ENCODE measurements at regions not wholly inside any gene's neighbourhood (a gene's known extent, or its start where the extent isn't known, plus 50 kb on each side); places are given as distances from the start of the nearest gene placed in this dataset.

- Histone ChIP-seq H3K27ac (ENCODE audit: low read depth, low read length, poor library complexity, severe bottlenecking) (no peak overlapping the region), H3K36me3 (ENCODE audit: insufficient read depth, low read length, poor library complexity, severe bottlenecking) (no peaks in the 10 kb centered on the region), H3K9me3 (ENCODE audit: low read depth, low read length, poor library complexity, severe bottlenecking) (no peaks in the 10 kb centered on the region), H3K27me3 (replicated peaks; ENCODE audit: insufficient read depth, low read depth, low read length, poor library complexity) (peaks cover 17% of the 10 kb centered on the region), H3K4me3 (ENCODE audit: low read depth, low read length, poor library complexity, severe bottlenecking) (no peak overlapping the region), H3K4me1 (ENCODE audit: insufficient read depth, low read length, poor library complexity, severe bottlenecking) (no peaks in the 10 kb centered on the region)
- POLR2A ChIA-PET (ENCODE audit: low non-redundant PET): no interaction called here
- TF ChIP-seq EZH2 (IDR thresholded peaks at IDR 0.05; ENCODE audit: borderline replicate concordance, low read depth, low read length, poor library complexity, severe bottlenecking) (no peak), CTCF (conservative IDR thresholded peaks at IDR 0.05; ENCODE audit: low read depth, low read length) (no peak)
- no TSS peak for BruUV-seq (replicated peaks)
- intact Hi-C loops (cut with micrococcal nuclease; ENCODE audit: unreplicated experiment): no loop called here
- DNase-seq (ENCODE audit: low spot score): peak; percentile 2
- CTCF ChIA-PET: no interaction called here
Observed at GRCh38 chr1:60427194-60427593, 353.6 kb upstream of the C1orf87 start.

- ChIA-PET POLR2A (ENCODE audit: low non-redundant PET) (no interaction called here), CTCF (interaction anchor here (1.0 kb wide), 1 partner anchor 144 kb away, joined by 3 read pairs; no protein-coding TSS in a partner anchor)
- Histone ChIP-seq H3K36me3 (ENCODE audit: insufficient read depth, low read length, poor library complexity, severe bottlenecking) (no peaks in the 10 kb centered on the region), H3K27me3 (replicated peaks; ENCODE audit: insufficient read depth, low read depth, low read length, poor library complexity) (peaks cover 10% of the 10 kb centered on the region), H3K4me1 (ENCODE audit: insufficient read depth, low read length, poor library complexity, severe bottlenecking) (no peaks in the 10 kb centered on the region), H3K27ac (ENCODE audit: low read depth, low read length, poor library complexity, severe bottlenecking) (no peak overlapping the region), H3K9me3 (ENCODE audit: low read depth, low read length, poor library complexity, severe bottlenecking) (no peaks in the 10 kb centered on the region), H3K4me3 (ENCODE audit: low read depth, low read length, poor library complexity, severe bottlenecking) (no peak overlapping the region)
- no TSS peak for BruUV-seq (replicated peaks)
- TF ChIP-seq CTCF (conservative IDR thresholded peaks at IDR 0.05; ENCODE audit: low read depth, low read length) (peak; percentile 60), EZH2 (IDR thresholded peaks at IDR 0.05; ENCODE audit: borderline replicate concordance, low read depth, low read length, poor library complexity, severe bottlenecking) (no peak)
- peak; percentile 37 for DNase-seq (ENCODE audit: low spot score)
- intact Hi-C loops (cut with micrococcal nuclease; ENCODE audit: unreplicated experiment): no loop called here
Observed at GRCh38 chr1:60425528-60425927, 352.0 kb upstream of the C1orf87 start.

GRCh38 chr1:60423146-60423780 is 349.7 kb upstream of the C1orf87 start:
- Histone ChIP-seq H3K27me3 (replicated peaks; ENCODE audit: insufficient read depth, low read depth, low read length, poor library complexity) (peaks cover 11% of the 10 kb centered on the region), H3K27ac (ENCODE audit: low read depth, low read length, poor library complexity, severe bottlenecking) (no peak overlapping the region), H3K9me3 (ENCODE audit: low read depth, low read length, poor library complexity, severe bottlenecking) (no peaks in the 10 kb centered on the region), H3K36me3 (ENCODE audit: insufficient read depth, low read length, poor library complexity, severe bottlenecking) (no peaks in the 10 kb centered on the region), H3K4me3 (ENCODE audit: low read depth, low read length, poor library complexity, severe bottlenecking) (no peak overlapping the region), H3K4me1 (ENCODE audit: insufficient read depth, low read length, poor library complexity, severe bottlenecking) (no peaks in the 10 kb centered on the region)
- no TSS peak for BruUV-seq (replicated peaks)
- ChIA-PET CTCF (no interaction called here), POLR2A (ENCODE audit: low non-redundant PET) (no interaction called here)
- DNase-seq (ENCODE audit: low spot score): no peak
- TF ChIP-seq CTCF (conservative IDR thresholded peaks at IDR 0.05; ENCODE audit: low read depth, low read length): no peak
- TF ChIP-seq EZH2 (IDR thresholded peaks at IDR 0.05; ENCODE audit: borderline replicate concordance, low read depth, low read length, poor library complexity, severe bottlenecking): no peak
- intact Hi-C loops (cut with micrococcal nuclease; ENCODE audit: unreplicated experiment): no loop called here

Data from A673 (cell line).